A204.1 (cell line): ENCODE measurements at regions not wholly inside any gene's neighbourhood (a gene's known extent, or its start where the extent isn't known, plus 50 kb on each side); places are given as distances from the start of the nearest gene placed in this dataset.
"Not testable (repeated sequence)": the region's sequence is repeated elsewhere in the genome, so short reads cannot be mapped to it uniquely, and the experiment has no call there.

Experiments
- FAIRE-seq: peaks from 2 replicates; lab custom pipeline; 2012; peaks lifted over from hg19 to GRCh38; lab: Jason Lieb, UNC

- FAIRE-seq: no peak
Observed at GRCh38 chr6:4655196-4656025, 120.8 kb upstream of the CDYL start.

GRCh38 chr6:4653141-4653540 is 123.1 kb upstream of the CDYL start:
- no peak for FAIRE-seq

DNA sequence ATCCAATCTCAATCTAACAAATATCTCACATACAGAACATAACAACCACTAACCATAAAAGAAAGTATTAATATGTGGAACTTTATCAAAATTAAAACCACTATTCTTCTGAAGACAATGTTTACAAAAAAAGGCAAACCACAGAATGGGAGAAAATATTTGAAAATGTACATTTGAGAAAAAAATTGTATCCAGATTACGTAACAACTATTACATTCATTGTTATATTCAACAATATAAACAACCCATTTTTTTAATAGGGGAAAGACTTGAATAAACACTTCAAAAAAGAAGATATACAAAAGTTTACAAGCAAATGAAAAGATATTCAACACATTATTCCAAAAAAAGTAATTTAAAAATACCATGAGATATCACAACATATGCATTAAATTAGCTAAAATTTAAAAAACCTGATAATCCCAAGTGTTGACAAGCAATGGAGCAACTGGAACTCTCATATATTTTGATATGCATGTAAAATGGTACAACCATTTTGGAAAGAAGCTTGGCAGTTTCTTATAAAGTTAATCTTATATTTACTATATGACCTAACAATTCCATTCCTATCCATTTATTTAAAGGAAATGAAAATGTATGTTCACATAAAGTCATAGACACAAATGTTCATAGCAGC is 124.3 kb upstream of the CDYL start:
- FAIRE-seq: peak; percentile 78

DNA sequence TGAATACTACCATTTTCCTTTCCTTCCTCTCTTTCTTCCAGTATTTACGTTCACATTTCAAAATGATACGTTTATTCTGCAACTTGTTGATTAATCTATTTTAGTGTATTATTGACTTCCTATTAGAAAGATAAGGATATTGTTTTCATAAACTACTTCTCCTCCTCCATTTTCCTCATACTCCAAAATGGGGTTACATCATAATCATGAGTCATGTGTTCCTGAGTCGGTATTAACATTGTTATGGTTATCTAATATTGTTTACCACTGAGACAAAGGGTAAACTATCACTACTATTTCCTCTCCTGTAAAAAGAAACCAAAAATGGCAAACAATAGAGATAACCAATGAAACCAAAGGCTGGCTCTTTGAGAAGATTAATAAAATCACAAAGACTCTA is 126.5 kb upstream of the CDYL start:
- FAIRE-seq: no peak

GRCh38 chr6:4647414-4648365 is 128.5 kb upstream of the CDYL start:
- no peak for FAIRE-seq

- no peak for FAIRE-seq
Observed at GRCh38 chr6:4645713-4646360, 130.4 kb upstream of the CDYL start.

- FAIRE-seq: no peak
Observed at GRCh38 chr6:4644996-4645395, 131.2 kb upstream of the CDYL start.

- FAIRE-seq: no peak
Observed at GRCh38 chr6:4641461-4641860, 134.7 kb upstream of the CDYL start.

DNA sequence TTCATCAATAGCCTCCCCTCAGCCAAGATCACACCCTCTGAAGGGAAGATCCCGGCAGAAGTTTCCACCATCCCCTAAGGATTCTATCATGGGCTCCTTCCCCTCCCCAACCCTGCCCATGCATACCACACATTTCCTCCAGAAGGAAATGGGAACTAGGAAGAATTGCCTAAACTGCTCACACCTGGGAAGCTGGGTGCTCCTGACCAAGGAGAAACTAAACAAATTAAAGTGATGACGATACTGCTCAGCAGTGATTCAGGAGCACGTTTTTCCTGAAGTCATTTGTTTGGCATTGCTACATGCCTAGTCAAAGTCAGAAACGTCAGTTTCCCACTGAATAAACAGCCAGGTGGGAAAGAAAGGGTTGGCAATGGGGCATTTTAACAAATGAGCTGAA is 136.1 kb upstream of the CDYL start:
- FAIRE-seq: no peak

DNA sequence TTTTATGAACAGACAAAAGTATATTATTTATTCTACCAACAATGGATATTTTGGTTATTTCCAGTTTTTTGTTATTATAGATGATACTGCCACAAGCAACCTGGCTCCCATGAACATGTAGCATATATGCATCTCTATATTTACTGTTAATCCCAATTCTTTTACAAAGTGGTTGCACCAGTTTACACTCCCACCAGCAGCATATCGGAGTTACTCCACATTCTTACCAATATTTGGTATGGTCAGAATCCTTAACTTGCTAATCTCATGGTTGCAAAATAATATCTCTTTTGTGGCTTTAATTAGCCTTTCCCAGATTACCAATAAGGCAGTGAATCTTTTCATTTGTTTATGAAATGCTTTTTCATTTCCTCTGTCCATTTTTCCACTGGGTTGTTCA is 137.6 kb upstream of the CDYL start:
- no peak for FAIRE-seq

DNA sequence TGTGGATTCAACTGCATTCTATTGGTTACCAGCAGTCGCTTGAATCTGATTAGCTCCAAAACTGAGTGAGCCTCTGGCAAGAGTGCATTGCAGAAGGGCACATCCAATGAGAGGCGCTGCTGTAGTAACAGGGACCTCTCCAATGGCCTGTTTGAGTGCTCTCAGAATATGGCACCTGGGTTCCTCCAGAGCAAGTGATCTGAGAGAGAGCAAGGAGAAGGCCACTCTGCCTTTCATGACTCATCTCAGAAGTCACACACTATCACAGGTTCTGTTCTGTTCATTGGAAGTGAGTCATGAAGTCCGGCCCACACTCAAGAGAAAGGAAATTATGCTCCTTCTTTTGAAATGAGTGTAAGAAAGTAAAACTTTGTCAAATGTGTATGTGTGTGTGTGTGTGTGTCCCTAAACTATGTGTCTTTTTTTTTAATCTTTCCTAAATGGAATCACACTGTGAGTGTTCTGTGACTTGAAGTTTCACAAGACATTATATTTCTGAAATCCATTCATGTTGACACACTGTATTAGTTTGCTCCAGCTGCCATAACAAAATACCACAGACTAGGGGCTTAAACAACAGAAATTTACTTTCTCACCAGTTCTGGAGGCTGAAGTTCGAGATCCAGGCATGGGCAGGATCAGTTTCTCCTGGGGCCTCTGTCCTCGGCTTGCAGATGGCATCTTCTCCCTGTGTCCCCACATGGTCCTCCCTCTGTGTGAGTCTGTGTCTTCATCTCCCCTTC is 138.3 kb upstream of the CDYL start:
- FAIRE-seq: no peak

DNA sequence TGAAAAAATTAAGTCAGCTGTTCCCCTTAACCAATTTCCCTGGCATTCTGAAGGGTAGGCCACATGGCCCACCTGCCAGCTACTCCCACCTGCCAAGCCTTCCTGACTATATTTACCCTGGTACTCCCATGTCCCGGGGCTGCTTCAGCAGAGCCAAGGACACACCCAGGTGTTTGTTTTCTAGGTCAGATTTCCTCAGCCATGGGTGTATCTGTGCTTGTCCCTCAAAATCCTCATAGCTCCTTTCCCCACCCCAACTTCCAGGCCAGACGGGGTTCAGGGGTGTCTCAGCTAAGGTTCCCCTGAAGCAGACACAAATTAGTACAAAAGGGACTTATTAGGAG is 139.4 kb upstream of the CDYL start:
- FAIRE-seq: no peak

DNA sequence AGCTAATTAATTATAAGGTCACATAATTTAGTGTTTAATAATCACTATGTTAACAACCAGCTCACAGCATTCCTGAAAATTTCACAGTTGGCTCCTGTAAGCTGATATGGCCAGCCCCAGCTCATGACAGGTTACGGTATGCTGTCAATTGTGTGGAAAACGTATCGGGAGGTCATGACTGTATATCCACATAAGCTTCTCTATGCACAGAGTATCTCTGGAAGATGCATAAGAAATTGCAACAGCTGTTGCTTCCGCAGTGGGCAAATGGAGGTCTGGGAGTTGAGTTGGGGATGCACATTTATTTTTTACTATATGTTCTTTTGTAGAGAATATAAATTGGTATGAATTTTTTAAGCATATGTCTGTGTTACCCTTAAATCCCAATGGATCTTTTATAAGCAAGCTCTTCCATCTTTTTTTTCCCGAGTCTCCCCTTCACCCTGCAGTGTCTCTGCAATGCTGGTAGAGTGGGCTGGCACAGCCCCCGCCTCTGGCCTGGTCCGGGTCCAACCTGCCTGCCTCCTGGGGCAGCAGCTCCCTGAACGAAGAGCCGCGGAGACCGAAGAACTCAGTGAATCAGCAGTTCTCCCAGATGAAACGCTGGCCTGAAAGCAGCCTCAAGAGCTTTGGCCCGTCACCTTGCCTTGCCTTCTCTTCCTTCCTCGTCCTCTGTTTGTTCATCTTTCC is 139.9 kb upstream of the CDYL start:
- no peak for FAIRE-seq

DNA sequence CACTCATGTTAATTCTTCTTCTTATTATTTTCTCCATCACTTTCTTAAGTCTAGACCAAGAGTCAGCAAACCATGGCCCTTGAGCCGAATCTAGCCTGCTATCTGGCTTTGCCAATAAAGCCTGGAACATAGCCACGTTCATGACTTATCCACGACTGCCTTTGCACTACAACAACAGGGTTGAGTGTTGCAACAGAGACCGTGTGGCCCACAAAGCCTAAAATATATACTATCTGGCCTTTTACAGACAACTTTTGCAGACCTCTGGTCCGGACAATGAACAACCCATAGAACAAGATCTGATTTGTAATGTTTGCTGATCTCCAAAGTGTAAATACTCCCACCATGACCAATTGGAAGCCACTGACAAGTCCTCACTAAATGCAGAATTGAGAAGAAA is 140.5 kb upstream of the CDYL start:
- no peak for FAIRE-seq

DNA sequence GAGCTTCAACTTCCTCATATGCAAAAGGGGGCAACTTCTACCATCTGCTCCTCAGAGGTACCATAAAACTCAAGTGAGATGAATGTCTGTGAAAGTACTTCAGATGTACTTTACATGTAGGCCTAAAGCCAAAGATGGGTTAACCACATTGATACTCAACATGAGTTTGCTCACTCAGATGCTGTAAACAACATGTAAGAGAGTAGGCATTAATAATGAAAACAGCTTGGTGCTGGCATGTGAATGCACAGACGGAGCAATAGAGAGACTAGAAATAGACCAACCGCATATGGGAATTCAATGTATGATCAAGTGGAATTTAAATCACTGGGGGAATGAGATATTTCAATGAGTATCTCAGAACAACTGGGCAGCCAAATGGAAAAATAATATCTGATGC is 143.8 kb upstream of the CDYL start:
- no peak for FAIRE-seq

DNA sequence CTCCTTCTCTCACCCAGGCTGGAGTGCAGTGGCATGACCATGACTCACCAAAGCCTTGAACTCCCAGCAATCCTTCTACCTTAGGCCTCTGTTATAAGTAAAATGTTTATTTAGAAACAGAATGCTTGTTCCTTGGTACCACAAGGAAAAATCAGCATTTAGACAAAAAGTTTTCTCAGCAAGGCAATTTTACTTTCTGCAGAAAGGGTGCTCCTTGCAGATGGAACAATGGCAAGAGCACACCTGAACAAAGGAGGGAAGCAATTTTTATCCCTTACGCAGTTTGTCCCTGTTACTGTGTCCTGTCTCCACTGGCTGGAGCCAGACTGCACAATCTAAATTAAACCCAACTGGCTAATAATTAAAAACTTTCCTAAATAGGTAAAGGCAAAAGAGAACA is 146.4 kb upstream of the CDYL start:
- not testable (repeated sequence) for FAIRE-seq

- no peak for FAIRE-seq
Observed at GRCh38 chr6:4625557-4625956, 150.6 kb upstream of the CDYL start.

DNA sequence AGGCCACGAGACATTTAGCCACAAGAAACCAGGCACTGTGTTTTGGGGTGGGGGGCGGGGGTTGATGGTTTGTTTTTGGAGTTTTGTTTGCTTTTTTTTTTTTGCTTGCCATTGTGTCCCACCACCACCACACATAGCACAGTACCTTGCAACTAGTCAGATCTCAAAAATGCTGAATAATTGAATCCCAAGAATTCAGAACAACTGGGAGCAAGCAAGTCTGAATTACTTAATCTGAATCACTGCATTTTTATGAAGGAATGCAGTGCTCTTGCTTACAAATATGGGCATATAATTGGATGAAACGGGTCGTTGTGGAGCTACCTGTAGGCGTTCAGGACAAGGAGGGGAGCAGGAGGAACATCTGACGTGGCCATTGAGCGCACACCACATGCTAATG is 151.5 kb upstream of the CDYL start:
- no peak for FAIRE-seq

DNA sequence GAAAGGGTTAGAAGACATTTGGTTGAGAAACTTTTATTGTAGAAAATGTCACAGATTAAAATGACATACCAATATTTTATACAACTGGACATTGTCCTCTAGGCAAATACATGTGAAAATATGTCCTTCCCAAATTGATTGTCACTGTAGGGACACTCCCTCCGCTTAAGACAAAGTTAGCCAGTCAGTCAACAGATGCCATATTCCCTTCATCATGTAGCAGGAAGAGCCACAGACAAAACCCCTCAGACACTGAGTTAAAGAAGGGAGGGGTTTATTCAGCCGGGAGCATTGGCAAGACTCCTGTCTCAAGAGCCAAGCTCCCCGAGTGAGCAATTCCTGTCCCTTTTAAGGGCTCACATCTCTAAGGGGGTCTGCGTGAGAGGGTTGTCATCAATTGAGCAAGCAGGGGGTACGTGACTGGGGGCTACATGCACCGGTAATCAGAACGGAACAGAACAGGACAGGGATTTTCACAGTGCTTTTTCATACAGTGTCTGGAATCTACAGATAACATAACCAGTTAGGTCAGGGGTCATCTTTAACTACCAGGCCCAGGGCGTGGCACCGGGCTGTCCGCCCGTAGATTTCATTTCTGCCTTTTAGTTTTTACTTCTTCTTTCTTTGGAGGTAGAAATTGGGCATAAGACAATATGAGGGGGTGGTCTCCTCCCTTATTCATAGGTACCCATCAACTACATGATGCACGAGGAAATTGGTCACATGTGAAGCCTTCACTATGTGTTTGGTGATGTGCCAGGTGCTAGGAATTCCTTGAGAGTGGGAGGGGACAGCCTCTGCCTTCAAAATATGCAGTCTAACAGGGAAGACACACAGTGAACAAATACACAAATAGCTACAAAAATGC is 155.7 kb upstream of the CDYL start:
- FAIRE-seq: no peak

- no peak for FAIRE-seq
Observed at GRCh38 chr6:4616311-4616710, 159.9 kb upstream of the CDYL start.
